D341Med (cell line): ENCODE measurements at regions not wholly inside any gene's neighbourhood (a gene's known extent, or its start where the extent isn't known, plus 50 kb on each side); places are given as distances from the start of the nearest gene placed in this dataset.
A peak's percentile ranks its signal among the peaks of the same experiment; 100 is the strongest.

Source experiments
- DNase-seq: peaks from one replicate; pipeline ENCODE4 v3.0.0; 2012; ENCODE audit warnings: low spot score

DNA sequence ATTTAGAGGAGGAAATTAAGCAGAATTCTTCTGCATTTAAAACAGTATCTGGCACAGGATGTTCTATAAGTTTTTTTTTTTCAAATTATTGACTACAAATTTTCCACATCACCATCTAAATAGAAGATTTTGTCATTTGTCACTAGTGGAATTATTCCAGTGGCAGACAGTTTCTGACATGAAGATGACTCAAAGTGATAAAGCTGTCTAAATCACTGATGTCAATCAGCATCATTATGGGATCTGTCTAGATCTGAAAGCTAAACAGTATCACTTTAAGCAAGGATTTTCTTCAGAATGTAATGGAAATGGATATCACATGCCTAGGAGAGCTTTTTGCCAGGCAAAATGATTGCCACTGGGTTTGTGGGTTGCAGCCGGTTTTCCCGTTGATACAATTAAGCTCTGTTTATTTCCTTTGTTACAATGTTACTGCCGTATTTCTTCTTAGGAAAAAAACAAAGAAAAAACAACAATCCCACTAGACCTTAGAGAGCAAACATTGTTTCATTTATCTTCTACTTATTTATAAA lies 1657.0 kb upstream of the PRR20A start:
- DNase-seq: no peak

- no peak for DNase-seq
These were observed 1647.4 kb upstream of the PRR20A start for GRCh38 chr13:55493297-55493696.

- DNase-seq: no peak
These were observed 1643.2 kb upstream of the PRR20A start for GRCh38 chr13:55497486-55497885.

DNA sequence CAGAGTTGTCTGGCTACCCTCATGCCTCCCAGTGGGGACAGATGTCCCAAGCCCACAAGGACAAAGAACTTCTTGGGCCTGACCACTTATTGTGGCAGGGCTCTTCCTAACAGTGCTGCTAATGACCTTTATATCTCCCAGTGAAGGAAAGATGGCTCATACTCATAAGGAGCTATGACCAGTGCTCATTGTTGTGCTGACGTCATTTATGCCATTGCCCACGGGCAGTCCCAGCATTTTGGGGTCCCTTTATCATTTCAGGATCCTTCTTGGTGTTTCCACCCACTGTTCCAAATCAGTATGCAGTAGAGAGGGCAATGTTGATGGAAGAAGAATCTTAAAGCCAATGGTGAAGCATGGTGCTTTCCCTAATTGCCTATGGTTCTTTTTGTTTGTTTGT lies 1640.0 kb upstream of the PRR20A start:
- no peak for DNase-seq

- no peak for DNase-seq
These were observed 1624.1 kb upstream of the PRR20A start for GRCh38 chr13:55516610-55517009.

GRCh38 chr13:55517312-55517711 lies 1623.4 kb upstream of the PRR20A start:
- DNase-seq: peak; percentile 26

DNA sequence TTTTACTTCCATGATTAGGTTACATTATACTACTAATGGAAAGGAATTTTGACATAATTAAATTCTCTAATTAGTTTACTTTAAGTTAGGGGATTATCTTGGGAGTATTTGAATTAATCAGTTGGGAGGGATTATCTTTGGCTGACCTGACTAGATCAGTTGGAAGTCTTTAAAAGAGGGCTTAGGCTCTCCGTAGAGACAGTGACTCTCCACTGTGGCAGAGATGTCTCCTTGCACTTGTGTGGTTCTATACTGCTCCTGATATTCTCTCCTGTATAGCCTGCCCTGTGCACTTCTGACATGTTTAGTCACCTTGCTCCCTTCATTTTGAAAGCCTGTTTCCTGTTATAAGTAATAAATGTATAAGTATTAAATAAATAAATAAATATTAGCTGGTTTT lies 1612.3 kb upstream of the PRR20A start:
- peak; percentile 25 for DNase-seq

DNA sequence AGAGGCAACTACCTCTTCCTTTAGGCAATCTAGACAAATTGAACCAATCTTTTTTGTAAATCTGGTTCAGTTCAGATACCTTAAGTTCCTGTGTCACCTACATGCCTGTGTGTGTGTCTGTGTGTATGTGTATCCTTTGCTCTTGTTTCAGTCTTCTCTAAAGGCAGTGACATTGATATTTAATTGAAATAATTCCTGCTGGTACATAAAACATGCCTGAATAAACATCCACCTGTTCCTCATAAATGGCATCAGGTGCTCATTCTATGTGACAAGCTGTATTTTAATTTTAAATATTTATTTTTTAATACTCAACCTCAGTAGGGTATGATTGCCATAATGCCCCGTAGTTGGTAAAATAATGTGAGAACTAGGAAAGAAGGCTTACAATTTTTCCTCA lies 1606.4 kb upstream of the PRR20A start:
- DNase-seq: no peak

DNA sequence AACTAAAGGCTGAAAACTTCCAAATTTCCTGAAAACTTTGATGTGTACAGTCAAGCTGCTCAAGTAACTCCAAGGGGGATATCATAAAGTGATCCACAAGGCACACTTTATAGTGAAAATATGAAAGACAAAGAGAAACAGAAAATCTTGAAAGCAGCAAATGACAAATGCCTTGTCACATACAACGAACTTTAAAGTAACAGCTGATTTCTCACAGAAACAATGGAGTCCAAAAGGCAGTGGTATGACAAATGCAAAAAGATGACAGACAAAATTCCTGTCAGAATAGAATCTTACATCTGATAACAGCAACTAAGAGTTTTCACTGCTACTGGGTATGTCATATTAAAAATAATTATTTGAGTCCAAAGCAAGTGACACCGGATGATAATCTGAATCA lies 1602.3 kb upstream of the PRR20A start:
- DNase-seq: no peak

- no peak for DNase-seq
These were observed 1597.7 kb upstream of the PRR20A start for GRCh38 chr13:55543053-55543452.

- DNase-seq: no peak
These were observed 1590.1 kb upstream of the PRR20A start for GRCh38 chr13:55550624-55551023.

DNA sequence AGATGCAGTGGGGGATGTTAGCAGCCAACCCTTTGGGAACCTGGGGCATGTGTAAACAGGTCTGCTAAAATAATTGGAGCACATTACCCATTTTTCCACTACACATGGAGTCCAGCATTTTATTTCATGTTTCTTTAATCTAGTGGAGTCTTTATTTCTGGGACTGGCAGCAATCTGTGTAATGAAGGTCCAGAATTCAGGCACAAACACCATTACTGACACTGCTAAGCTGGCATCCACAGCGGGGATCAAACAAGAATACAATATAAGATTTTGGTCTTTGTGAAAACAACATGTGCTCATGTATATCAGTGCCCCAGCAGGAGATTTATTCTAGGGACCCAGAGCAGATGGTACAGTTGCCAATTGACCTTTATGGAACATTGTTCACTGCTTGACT lies 1587.0 kb upstream of the PRR20A start:
- no peak for DNase-seq

DNA sequence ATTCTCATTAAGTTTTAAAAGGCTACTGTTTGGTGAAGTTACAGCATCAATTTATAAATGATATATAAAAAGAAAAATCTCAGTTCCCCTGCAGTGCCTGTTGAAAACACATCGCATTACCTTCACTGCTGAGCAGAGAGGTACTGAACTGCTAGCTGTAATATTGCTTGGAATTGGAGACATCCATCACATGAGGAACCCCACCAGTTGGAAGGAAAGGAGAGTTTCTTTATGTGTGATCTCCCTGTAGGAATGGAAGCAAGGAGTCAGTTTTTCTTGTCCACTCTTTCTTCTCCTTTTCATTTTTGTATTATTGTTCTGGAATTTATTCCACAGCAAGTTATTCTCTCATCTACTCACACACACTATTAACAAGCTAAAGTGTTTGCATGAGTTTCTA lies 1586.0 kb upstream of the PRR20A start:
- no peak for DNase-seq

GRCh38 chr13:55560331-55560730 lies 1580.4 kb upstream of the PRR20A start:
- no peak for DNase-seq

DNA sequence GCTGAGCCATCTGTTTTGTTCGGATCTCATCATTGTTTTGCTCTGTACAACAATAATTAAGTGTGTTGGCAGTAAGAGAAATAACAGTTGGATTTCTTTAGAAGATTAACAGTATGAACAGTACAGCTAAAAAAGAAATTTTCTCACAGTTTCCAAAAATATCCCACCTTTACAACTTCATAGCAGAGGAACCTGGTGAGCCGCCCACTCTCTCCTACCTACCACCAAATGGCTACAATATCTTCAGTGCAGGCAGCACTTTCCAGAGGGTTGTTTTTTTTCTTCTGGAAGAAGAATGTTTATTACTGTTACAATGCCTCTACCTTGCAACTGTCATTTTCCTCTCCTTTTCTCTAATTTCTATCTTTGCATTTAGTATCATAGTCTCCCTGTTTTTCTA lies 1577.5 kb upstream of the PRR20A start:
- no peak for DNase-seq

- no peak for DNase-seq
These were observed 1574.4 kb upstream of the PRR20A start for GRCh38 chr13:55566334-55566733.

GRCh38 chr13:55566779-55567178 lies 1573.9 kb upstream of the PRR20A start:
- DNase-seq: no peak

- no peak for DNase-seq
These were observed 1572.7 kb upstream of the PRR20A start for GRCh38 chr13:55567721-55568625.

GRCh38 chr13:55569082-55569481 lies 1571.6 kb upstream of the PRR20A start:
- no peak for DNase-seq

- no peak for DNase-seq
These were observed 1571.2 kb upstream of the PRR20A start for GRCh38 chr13:55569514-55569913.

- no peak for DNase-seq
These were observed 1570.3 kb upstream of the PRR20A start for GRCh38 chr13:55570371-55570770.

GRCh38 chr13:55571237-55571867 lies 1569.4 kb upstream of the PRR20A start:
- DNase-seq: no peak

DNA sequence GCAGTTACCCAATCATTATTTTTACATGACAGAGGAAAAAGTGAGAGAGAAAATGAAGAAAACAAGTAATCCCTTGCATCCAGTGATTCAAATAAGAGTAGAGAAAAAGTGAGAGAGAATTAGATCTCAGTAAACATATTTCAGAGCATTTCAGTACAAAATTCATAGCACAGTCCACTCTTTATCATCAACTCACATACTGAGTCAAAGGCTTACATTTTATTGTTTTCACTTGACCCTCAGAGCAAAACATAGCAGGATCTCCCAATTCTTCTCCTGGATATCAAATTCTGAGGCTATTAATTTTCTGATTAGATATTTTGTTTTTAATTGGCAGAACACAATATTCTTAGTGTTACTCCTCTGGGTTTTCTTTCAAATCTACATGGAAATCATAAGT lies 1568.3 kb upstream of the PRR20A start:
- no peak for DNase-seq
